H7 (cell line): ENCODE measurements at regions not wholly inside any gene's neighbourhood (a gene's known extent, or its start where the extent isn't known, plus 50 kb on each side); places are given as distances from the start of the nearest gene placed in this dataset.

Experiments used
- DNase-seq: peaks from one replicate; pipeline ENCODE4 v3.0.0; 2012
- H3K27me3 ChIP-seq: 2 replicates; pipeline ENCODE4 v1.6.0; 2011; ENCODE audit warnings: mild to moderate bottlenecking, low read length; ENCODE audit not compliant: control insufficient read depth, insufficient read depth
- H3K36me3 ChIP-seq: replicated peaks from 2 replicates; pipeline ENCODE4 v1.5.1; 2011; ENCODE audit warnings: low read length; ENCODE audit not compliant: control insufficient read depth, insufficient read depth
- H3K4me3 ChIP-seq: 2 replicates; pipeline ENCODE4 v1.5.1; 2011; ENCODE audit warnings: low read depth, mild to moderate bottlenecking, control low read depth, low read length, moderate library complexity; ENCODE audit not compliant: insufficient read depth

DNA sequence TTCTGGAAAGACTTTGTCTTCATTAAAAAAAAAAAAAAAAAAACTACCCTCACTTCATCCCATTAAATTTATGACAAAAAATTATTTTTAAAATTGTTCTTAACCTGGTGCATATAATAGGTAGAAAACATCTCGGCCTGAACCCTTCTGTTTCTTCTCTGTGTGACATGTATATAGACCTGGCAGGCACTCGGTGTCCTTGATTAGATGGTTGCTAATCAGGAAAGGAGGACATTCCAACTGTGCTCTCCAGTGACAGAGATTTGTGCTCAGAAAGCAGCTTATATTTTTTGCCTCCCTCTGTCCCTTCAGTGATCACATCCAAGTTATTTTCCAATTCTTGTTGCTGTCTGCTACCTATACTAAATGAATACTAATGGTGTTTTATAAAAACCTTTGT, 355.6 kb downstream of the CBLL2 start:
- Histone ChIP-seq H3K36me3 (no peaks in the 10 kb centered on the region), H3K4me3 (no peak overlapping the region), H3K27me3 (no peaks in the 10 kb centered on the region)
- DNase-seq = no peak

GRCh38 chrX:22629105-22629725, 356.5 kb downstream of the CBLL2 start:
- no peak for DNase-seq
- H3K4me3 ChIP-seq = no peak overlapping the region
- H3K36me3 ChIP-seq = no peaks in the 10 kb centered on the region
- H3K27me3 ChIP-seq = no peaks in the 10 kb centered on the region

GRCh38 chrX:22634083-22634482, 361.4 kb downstream of the CBLL2 start:
- Histone ChIP-seq H3K4me3 (no peak overlapping the region), H3K27me3 (no peaks in the 10 kb centered on the region)
- DNase-seq = no peak

GRCh38 chrX:22634751-22635150, 362.0 kb downstream of the CBLL2 start:
- no peak for DNase-seq
- H3K4me3 ChIP-seq = no peak overlapping the region
- no peaks in the 10 kb centered on the region for H3K27me3 ChIP-seq

More at GRCh38 chrX:22634083-22634482, 361.4 kb downstream of the CBLL2 start:
- H3K36me3 ChIP-seq = no peaks in the 10 kb centered on the region

GRCh38 chrX:22648281-22648680, 351.5 kb upstream of the DDX53 start:
- Histone ChIP-seq H3K36me3 (no peaks in the 10 kb centered on the region), H3K4me3 (no peak overlapping the region), H3K27me3 (no peaks in the 10 kb centered on the region)
- DNase-seq = no peak

More at GRCh38 chrX:22634751-22635150, 362.0 kb downstream of the CBLL2 start:
- no peaks in the 10 kb centered on the region for H3K36me3 ChIP-seq

- H3K36me3 ChIP-seq = no peaks in the 10 kb centered on the region
- no peak for DNase-seq
- H3K4me3 ChIP-seq = no peak overlapping the region
- no peaks in the 10 kb centered on the region for H3K27me3 ChIP-seq
Measured at GRCh38 chrX:22650691-22651090, 349.1 kb upstream of the DDX53 start.

DNA sequence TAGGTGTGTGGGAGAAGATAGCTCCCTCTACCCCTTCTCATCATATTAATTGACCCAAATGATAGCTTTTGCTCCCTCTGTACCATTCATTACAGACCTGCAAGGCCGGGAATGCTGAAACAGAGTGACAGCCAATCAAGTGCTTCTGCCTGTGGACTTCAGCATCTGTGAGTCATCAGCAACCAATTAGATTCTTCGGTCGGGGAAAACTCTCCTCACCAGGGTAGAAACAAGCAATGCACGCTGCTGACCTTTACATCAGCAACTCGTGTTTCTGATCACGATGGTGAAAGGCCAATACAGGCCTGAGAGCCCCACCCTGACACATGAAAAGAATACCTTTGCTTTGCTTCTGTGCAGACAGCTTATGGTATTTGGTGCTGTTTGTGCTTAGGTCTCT, 347.2 kb upstream of the DDX53 start:
- peak; percentile 70 for DNase-seq
- Histone ChIP-seq H3K27me3 (no peaks in the 10 kb centered on the region), H3K4me3 (no peak overlapping the region), H3K36me3 (no peaks in the 10 kb centered on the region)

DNA sequence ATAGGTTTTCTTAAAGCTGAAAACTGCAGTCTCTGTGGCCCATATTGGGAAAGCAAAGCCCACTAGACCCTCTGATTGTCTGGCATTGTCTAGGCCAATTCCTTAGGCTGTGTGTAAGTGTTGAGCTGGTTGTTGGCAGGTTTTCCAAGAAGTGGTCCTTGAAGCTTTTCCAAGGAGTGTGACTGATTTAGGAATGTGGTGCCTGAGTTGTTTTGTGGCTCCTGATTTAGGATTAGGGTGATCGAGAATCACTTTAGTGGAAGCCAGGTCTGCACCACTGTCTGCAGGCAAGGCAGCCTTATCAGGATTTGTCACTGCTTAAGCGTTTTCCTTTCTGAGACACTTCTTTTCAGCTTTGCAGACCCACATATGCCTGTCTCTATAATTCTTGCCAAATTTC, 339.0 kb upstream of the DDX53 start:
- H3K36me3 ChIP-seq = no peaks in the 10 kb centered on the region
- no peak overlapping the region for H3K4me3 ChIP-seq
- no peak for DNase-seq

DNA sequence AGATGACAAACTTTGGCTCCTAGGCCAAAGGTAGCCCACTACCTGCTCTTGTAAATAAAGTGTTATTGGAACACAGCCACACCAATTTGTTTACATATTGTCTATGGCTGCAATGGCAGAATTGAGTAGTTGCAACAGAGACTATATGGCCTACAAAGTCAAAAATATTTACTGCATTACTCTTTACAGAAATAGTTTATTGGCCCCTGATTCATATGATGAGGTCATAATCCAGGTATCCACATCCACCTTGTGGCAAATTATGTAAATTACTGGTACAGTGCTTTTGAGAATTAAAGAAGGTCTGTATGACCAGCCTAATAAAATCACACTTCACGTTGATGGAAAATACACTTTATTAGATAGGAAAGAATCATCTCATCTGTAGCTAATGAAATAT, 337.0 kb upstream of the DDX53 start:
- no peak overlapping the region for H3K4me3 ChIP-seq

More for the DNA sequence above, 339.0 kb upstream of the DDX53 start:
- H3K27me3 ChIP-seq = no peaks in the 10 kb centered on the region

GRCh38 chrX:22664826-22665225, 334.9 kb upstream of the DDX53 start:
- H3K27me3 ChIP-seq = no peaks in the 10 kb centered on the region
- DNase-seq = no peak
- no peaks in the 10 kb centered on the region for H3K36me3 ChIP-seq
- H3K4me3 ChIP-seq = no peak overlapping the region

More for the DNA sequence above, 337.0 kb upstream of the DDX53 start:
- Histone ChIP-seq H3K36me3 (no peaks in the 10 kb centered on the region), H3K27me3 (no peaks in the 10 kb centered on the region)
- no peak for DNase-seq

DNA sequence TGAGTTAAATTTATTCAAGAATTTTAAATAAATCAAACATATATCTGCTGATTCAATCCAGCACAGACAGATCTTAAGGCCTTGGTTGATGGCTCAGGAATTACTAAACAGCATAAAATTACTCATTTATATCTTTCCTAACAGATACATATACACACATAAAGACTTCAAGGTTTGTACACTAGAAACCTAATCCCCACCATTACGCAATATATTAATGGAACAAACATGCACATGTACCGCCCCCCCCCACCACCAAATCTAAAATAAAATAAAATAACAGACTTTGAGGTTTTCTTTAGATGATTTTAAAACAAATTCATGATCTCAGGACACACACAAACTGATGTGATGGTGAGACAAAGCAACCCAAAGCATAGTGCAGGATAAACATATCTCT, 333.9 kb upstream of the DDX53 start:
- Histone ChIP-seq H3K27me3 (no peaks in the 10 kb centered on the region), H3K36me3 (no peaks in the 10 kb centered on the region), H3K4me3 (no peak overlapping the region)
- no peak for DNase-seq

- no peaks in the 10 kb centered on the region for H3K36me3 ChIP-seq
- peak; percentile 61 for DNase-seq
Measured at GRCh38 chrX:22666441-22666840, 333.3 kb upstream of the DDX53 start.

DNA sequence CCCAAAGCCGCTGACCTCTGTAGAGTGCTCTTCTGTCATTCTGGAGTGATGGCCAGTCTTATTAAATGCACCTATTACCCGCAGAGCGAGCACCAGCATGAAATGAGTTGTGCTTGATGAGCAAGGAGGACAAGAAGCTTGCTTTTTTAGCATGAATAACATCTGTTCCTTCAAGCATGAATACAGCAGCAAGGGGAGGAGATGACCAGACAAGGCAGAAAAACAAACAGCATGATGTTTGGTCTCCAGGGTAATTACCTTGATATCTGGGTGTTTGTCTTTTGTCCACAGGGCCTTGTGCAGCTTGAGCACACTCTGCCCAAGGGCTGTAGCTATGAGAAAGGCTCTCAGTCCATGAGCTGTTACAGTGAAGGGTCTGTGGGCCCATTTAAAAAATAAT, 324.8 kb upstream of the DDX53 start:
- no peak for DNase-seq
- no peaks in the 10 kb centered on the region for H3K27me3 ChIP-seq
- H3K4me3 ChIP-seq = no peak overlapping the region
- no peaks in the 10 kb centered on the region for H3K36me3 ChIP-seq

More at GRCh38 chrX:22666441-22666840, 333.3 kb upstream of the DDX53 start:
- no peaks in the 10 kb centered on the region for H3K27me3 ChIP-seq
- no peak overlapping the region for H3K4me3 ChIP-seq

GRCh38 chrX:22686138-22686541, 313.6 kb upstream of the DDX53 start:
- Histone ChIP-seq H3K27me3 (no peaks in the 10 kb centered on the region), H3K4me3 (no peak overlapping the region), H3K36me3 (no peaks in the 10 kb centered on the region)
- DNase-seq = peak; percentile 22

DNA sequence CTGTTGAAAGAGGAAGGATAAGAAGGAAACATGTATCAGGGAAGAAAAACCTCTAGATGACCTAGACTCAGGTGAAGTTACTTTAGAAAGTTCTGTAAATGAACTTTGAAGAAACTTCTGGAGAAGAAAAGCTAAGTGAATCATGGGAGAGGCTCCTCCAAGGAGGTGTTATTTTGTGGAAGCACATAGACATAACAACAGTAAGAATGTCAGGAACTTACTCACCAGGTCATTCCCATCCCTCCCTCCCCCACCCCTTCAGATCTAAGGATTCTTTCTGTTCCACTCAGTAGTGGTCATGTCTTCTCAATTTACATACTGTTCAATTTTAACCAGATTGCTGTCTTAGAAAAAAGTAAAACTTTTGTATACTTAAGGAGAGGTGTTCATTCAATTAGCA, 310.5 kb upstream of the DDX53 start:
- peak; percentile 34 for DNase-seq

GRCh38 chrX:22690116-22690515, 309.6 kb upstream of the DDX53 start:
- DNase-seq = no peak
- Histone ChIP-seq H3K36me3 (no peaks in the 10 kb centered on the region), H3K27me3 (no peaks in the 10 kb centered on the region), H3K4me3 (no peak overlapping the region)

More for the DNA sequence above, 310.5 kb upstream of the DDX53 start:
- Histone ChIP-seq H3K36me3 (no peaks in the 10 kb centered on the region), H3K27me3 (no peaks in the 10 kb centered on the region), H3K4me3 (no peak overlapping the region)
